ENCODE measurements at regions not wholly inside any gene's neighbourhood (a gene's known extent, or its start where the extent isn't known, plus 50 kb on each side); places are given as distances from the start of the nearest gene placed in this dataset.

DNA sequence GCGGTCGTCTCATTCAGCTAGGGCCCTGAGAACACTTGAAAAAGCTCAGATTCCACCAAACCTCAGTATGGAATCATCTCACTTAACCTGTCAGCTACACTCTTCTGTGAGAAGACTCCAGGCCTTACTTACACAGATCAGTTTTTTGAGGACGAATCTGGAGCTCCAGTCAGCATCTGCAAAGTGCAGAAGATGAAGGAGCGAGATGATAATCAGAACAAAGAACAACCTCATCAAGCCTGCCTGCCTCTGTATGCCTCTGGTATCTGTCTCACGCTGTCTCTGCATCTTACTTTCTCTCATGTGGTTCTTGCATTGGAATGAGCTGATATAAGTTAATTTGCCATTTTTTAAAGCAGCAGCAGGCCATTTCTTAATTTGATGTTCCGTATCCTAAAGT, 444.1 kb upstream of the LRATD1 start:
- Histone ChIP-seq H3K79me1 (ENCODE audit: low read depth, low read length) (no peaks in the 10 kb centered on the region), H2BK15ac (ENCODE audit: low read length) (no peak overlapping the region), H3K14ac (ENCODE audit: insufficient read length) (no peak overlapping the region), H3K18ac (ENCODE audit: extremely low read depth, low read length) (no peak overlapping the region), H3K23me2 (ENCODE audit: low read depth, low read length) (no peaks in the 10 kb centered on the region), H2AK5ac (ENCODE audit: low read depth, low read length) (no peak overlapping the region), H4K20me1 (replicated peaks in 1 of 2; ENCODE audit: control insufficient read depth in 1 of 2, insufficient read depth in 2 of 2, low read length in 2 of 2) (no peaks in the 10 kb centered on the region), H3K36me3 (ENCODE audit: control insufficient read depth in 2 of 4, insufficient read depth in 4 of 4, low read length in 3 of 4) (no peaks in the 10 kb centered on the region), H4K91ac (replicated peaks; ENCODE audit: insufficient read length, low read length) (no peak overlapping the region), H3K79me2 (ENCODE audit: control insufficient read depth in 1 of 2, insufficient read depth in 2 of 2, low read length in 2 of 2) (no peaks in the 10 kb centered on the region), H2BK12ac (ENCODE audit: low read depth, low read length) (no peak overlapping the region), H3K9me3 (ENCODE audit: insufficient read depth in 2 of 2, low read depth in 1 of 2, low read length in 1 of 2) (no peaks in the 10 kb centered on the region), H2BK20ac (ENCODE audit: low read length) (no peak overlapping the region), H3K4me1 (replicated peaks in 1 of 4; ENCODE audit: control insufficient read depth in 3 of 4, insufficient read depth in 4 of 4, low read length in 3 of 4) (no peaks in the 10 kb centered on the region), H3K27ac (ENCODE audit: low read depth, low read length) (no peak overlapping the region), H2BK5ac (ENCODE audit: low read depth, low read length) (no peak overlapping the region), H2BK120ac (replicated peaks; ENCODE audit: low read depth, low read length) (no peak overlapping the region), H3K9ac (replicated peaks in 1 of 4; ENCODE audit: extremely low read depth in 1 of 4, low read depth in 3 of 4, low read length in 3 of 4) (no peak overlapping the region), H3K4me3 (ENCODE audit: extremely low read depth in 1 of 4, insufficient read depth in 2 of 4, low read depth in 3 of 4, low read length in 4 of 4) (no peak overlapping the region), H2AFZ (ENCODE audit: low read length) (no peak overlapping the region), H3K4me2 (ENCODE audit: insufficient read depth in 1 of 2, low read depth in 2 of 2, low read length in 2 of 2) (no peak overlapping the region), H4K5ac (ENCODE audit: insufficient read length, low read depth, low read length) (no peak overlapping the region), H3K4ac (replicated peaks; ENCODE audit: insufficient read length, low read depth, low read length) (no peak overlapping the region), H3K56ac (replicated peaks; ENCODE audit: insufficient read length, low read depth, low read length) (no peak overlapping the region), H3K27me3 (replicated peaks in 1 of 4; ENCODE audit: control insufficient read depth in 3 of 4, extremely low read depth in 1 of 4, insufficient read depth in 3 of 4, low read length in 3 of 4) (no peaks in the 10 kb centered on the region), H3K23ac (ENCODE audit: insufficient read length) (no peak overlapping the region), H4K8ac (ENCODE audit: extremely low read depth, insufficient read depth, low read length) (no peak overlapping the region)
- POLR2A ChIA-PET (ENCODE audit: partially characterized antibody), result no interaction called here
- CTCF ChIA-PET (ENCODE audit: partially characterized antibody), result no interaction called here
- no peak for DNase-seq (ENCODE audit: low read depth in 1 of 2, low spot score in 2 of 2)
- no peak for FAIRE-seq
- TF ChIP-seq JUND (IDR thresholded peaks at IDR 0.05; ENCODE audit: low read length) (no peak), GTF2F1 (IDR thresholded peaks at IDR 0.05; ENCODE audit: borderline replicate concordance, low read depth, low read length) (no peak), ZNF274 (IDR thresholded peaks at IDR 0.05; ENCODE audit: borderline replicate concordance, extremely low read depth, low read length) (no peak), RAD21 (IDR thresholded peaks at IDR 0.05 in 1 of 2, conservative IDR thresholded peaks at IDR 0.05 in 1 of 2; ENCODE audit: low read depth in 2 of 2, low read length in 2 of 2) (no peak)
- 91% methylated on average over 6 of the region's 6 CpGs; no CpG with 5 or more reads in 1 of the 2 experiments for WGBS, 2 experiments (ENCODE audit: extremely low coverage in 1 of 2, insufficient coverage in 1 of 2, insufficient read length in 1 of 2, insufficient replicate concordance in 2 of 2, low coverage in 1 of 2, low lambda C conversion rate in 2 of 2, missing lambda C conversion rate in 1 of 2)

Measured in H1 (cell line).